IPS-20b (cell line): ENCODE measurements at regions not wholly inside any gene's neighbourhood (a gene's known extent, or its start where the extent isn't known, plus 50 kb on each side); places are given as distances from the start of the nearest gene placed in this dataset.

Experiments
- H3K27ac ChIP-seq: one replicate; pipeline ENCODE4 v1.5.1; 2013; ENCODE audit warnings: low read length
- H3K27me3 ChIP-seq: 2 replicates; pipeline ENCODE4 v1.6.1; 2013; ENCODE audit warnings: mild to moderate bottlenecking, low read length, inconsistent platforms; ENCODE audit not compliant: insufficient read depth
- H3K36me3 ChIP-seq: 2 replicates; pipeline ENCODE4 v1.6.1; 2013; ENCODE audit warnings: low read depth, mild to moderate bottlenecking, inconsistent platforms, low read length, moderate library complexity; ENCODE audit not compliant: insufficient read depth
- H3K4me1 ChIP-seq: 2 replicates; pipeline ENCODE4 v1.6.1; 2013; ENCODE audit warnings: mild to moderate bottlenecking, control low read depth, inconsistent platforms, low read length, moderate library complexity; ENCODE audit not compliant: insufficient read depth
- H3K4me3 ChIP-seq: 2 replicates; pipeline ENCODE4 v1.5.1; 2013; ENCODE audit warnings: mild to moderate bottlenecking, low read length, inconsistent platforms
- H3K9ac ChIP-seq: 2 replicates; pipeline ENCODE4 v1.6.1; 2013; ENCODE audit warnings: low read depth, mild to moderate bottlenecking, inconsistent platforms, low read length, moderate library complexity
- H3K9me3 ChIP-seq: 2 replicates; pipeline ENCODE4 v1.6.1; 2013; ENCODE audit warnings: mild to moderate bottlenecking, low read depth, low read length, inconsistent platforms; ENCODE audit not compliant: insufficient read depth

DNA sequence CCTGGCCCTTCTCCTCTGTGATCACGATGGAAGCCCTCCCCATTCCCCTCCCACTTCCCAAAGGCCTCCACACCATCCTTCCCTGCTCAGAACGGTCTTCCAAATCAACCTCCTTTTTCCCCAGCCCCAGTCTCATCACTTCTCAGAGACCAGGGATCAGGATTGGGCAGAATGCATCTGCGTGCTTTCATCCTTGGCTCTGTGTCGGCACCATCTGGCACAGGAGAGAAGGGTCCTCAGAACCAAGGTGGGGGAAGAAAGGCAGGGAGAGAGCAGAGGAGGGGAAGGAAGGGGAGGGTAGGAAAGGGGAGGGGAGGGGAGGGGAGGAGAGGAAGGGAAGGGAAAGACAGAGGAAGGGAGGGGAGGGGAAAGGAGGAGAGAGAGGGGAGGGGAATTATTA lies 52.4 kb upstream of the FICD start:
- Histone ChIP-seq H3K27me3 (no peaks in the 10 kb centered on the region), H3K4me3 (no peak overlapping the region), H3K9ac (no peak overlapping the region), H3K9me3 (no peaks in the 10 kb centered on the region), H3K4me1 (no peaks in the 10 kb centered on the region; the same call in 1 of the 2 replicates), H3K27ac (no peak overlapping the region), H3K36me3 (no peaks in the 10 kb centered on the region)

DNA sequence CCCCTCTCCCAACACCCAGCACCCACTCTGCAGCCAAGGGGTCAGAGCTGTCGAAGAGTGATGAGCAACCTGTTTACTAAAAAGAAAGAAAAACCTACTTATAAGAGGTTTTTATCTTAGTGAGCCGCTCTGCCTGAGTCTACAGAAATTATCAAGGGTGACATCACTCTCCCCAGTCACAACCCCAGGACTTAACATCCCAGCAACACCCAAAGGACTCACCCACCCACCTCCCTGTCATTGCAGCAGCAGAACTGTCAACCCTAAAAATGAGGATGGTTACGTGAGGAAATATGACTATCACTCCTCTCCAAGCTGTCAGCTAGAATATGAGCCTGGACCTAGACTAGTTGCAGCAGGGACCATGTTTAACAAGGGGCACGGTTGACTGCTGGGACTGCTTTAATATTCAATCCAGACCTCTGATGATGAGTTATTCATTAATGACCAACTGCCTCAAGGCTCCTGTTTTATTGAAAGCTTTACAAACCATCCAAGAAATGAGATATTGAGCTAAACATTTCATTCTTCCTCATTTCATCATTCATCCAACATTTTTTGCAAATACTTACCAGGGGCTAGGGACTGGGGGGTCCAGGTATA lies 53.9 kb upstream of the FICD start:
- H3K27ac ChIP-seq, result no peak overlapping the region
- no peaks in the 10 kb centered on the region for H3K9me3 ChIP-seq
- no peaks in the 10 kb centered on the region for H3K27me3 ChIP-seq
- H3K4me1 ChIP-seq, result no peaks in the 10 kb centered on the region; the same call in 1 of the 2 replicates
- H3K9ac ChIP-seq, result no peak overlapping the region
- no peak overlapping the region for H3K4me3 ChIP-seq
- H3K36me3 ChIP-seq, result no peaks in the 10 kb centered on the region

DNA sequence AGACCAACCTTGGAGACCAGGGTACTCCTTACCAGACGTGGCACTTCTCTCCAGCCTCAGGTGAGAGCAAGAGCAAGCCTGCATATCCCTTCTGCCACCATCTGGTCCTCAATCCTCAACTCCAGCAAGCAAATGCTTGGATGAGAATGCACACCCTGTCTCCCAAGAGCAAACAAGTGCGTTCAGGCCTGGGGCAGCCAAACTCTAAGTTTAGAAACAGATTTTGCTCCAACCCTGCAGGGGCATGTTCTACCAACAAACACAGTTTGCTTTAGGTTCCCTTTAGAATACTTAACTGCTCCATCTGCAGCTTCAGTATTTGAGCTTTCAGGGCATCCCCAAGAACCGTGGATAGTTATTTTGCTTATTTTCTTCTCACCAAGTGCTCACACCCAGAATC lies 55.9 kb upstream of the FICD start:
- no peak overlapping the region for H3K27ac ChIP-seq
- no peaks in the 10 kb centered on the region for H3K36me3 ChIP-seq
- no peaks in the 10 kb centered on the region for H3K9me3 ChIP-seq
- H3K4me3 ChIP-seq, result no peak overlapping the region
- no peak overlapping the region for H3K9ac ChIP-seq
- no peaks in the 10 kb centered on the region; the same call in 1 of the 2 replicates for H3K4me1 ChIP-seq
- no peaks in the 10 kb centered on the region for H3K27me3 ChIP-seq

- Histone ChIP-seq H3K36me3 (no peaks in the 10 kb centered on the region), H3K4me3 (no peak overlapping the region), H3K4me1 (no peaks in the 10 kb centered on the region; the same call in 1 of the 2 replicates), H3K27ac (no peak overlapping the region), H3K27me3 (no peaks in the 10 kb centered on the region), H3K9ac (no peak overlapping the region), H3K9me3 (no peaks in the 10 kb centered on the region)
Measured at GRCh38 chr12:108457734-108458361, 57.2 kb upstream of the FICD start.

- H3K27me3 ChIP-seq, result no peaks in the 10 kb centered on the region
- H3K27ac ChIP-seq, result no peak overlapping the region
- H3K9me3 ChIP-seq, result no peaks in the 10 kb centered on the region
Measured at GRCh38 chr12:108457006-108457733, 57.9 kb upstream of the FICD start.

DNA sequence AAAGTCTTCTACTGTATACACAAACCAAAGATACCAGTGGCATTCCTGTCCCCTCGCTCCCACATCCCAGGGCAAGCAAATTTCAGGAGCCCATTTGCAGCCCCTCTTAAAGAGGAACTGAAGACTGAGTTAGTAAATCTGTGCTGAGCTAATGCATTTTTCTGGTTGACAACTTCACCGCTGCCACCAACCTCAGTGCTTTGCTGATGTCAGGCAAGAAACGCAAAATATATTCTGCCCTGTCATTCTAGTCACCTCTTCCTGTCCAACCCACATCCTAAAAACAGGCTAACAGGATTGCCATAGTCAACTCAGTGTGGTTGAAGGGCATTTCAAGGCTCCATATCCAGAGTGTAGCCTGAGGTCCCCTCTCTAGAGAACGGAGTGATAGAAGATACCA lies 59.4 kb upstream of the FICD start:
- Histone ChIP-seq H3K36me3 (no peaks in the 10 kb centered on the region), H3K9ac (no peak overlapping the region), H3K27ac (no peak overlapping the region), H3K4me1 (no peaks in the 10 kb centered on the region; the same call in 1 of the 2 replicates), H3K27me3 (no peaks in the 10 kb centered on the region), H3K4me3 (no peak overlapping the region), H3K9me3 (no peaks in the 10 kb centered on the region)

More at GRCh38 chr12:108457006-108457733, 57.9 kb upstream of the FICD start:
- Histone ChIP-seq H3K36me3 (no peaks in the 10 kb centered on the region), H3K4me1 (no peaks in the 10 kb centered on the region; the same call in 1 of the 2 replicates), H3K9ac (no peak overlapping the region), H3K4me3 (no peak overlapping the region)

DNA sequence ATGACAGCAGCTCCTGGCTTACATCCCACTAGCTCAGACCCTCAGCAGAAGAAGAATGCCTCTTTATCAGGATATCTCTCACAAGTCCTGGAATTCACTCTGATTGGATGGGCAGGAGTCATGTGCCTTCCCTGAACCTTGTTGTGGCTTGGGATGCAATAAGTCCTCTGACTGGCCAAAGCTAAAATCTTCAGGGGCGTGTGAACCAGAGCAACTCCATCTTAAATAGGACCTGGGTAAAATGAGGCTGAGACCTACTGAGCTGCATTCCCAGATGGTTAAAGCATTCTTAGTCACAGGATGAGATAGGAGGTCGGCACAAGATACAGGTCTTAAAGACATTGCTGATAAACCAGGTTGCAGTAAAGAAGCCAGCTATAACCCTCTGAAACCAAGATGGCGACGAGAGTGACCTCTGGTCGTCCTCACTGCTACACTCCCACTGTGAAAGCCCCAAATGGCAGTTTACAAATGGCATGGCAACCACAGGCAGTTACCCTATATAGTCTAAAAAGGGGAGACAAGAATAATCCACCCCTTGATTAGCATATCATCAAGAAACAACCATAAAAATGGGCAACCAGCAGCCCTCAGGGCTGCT lies 60.4 kb upstream of the FICD start:
- Histone ChIP-seq H3K4me1 (no peaks in the 10 kb centered on the region; the same call in 1 of the 2 replicates), H3K4me3 (no peak overlapping the region), H3K27ac (no peak overlapping the region), H3K27me3 (no peaks in the 10 kb centered on the region), H3K36me3 (no peaks in the 10 kb centered on the region), H3K9me3 (no peaks in the 10 kb centered on the region), H3K9ac (no peak overlapping the region)

- H3K9me3 ChIP-seq, result no peaks in the 10 kb centered on the region
- no peak overlapping the region for H3K27ac ChIP-seq
- no peaks in the 10 kb centered on the region for H3K36me3 ChIP-seq
- no peak overlapping the region for H3K9ac ChIP-seq
- H3K27me3 ChIP-seq, result no peaks in the 10 kb centered on the region
- no peak overlapping the region for H3K4me3 ChIP-seq
- H3K4me1 ChIP-seq, result peaks cover 11% of the 10 kb centered on the region
Measured at GRCh38 chr12:108449478-108449877, 65.6 kb upstream of the FICD start.

GRCh38 chr12:108448246-108448645 lies 66.8 kb upstream of the FICD start:
- Histone ChIP-seq H3K27ac (no peak overlapping the region), H3K27me3 (no peaks in the 10 kb centered on the region), H3K9me3 (no peaks in the 10 kb centered on the region), H3K9ac (no peak overlapping the region), H3K4me3 (no peak overlapping the region), H3K36me3 (no peaks in the 10 kb centered on the region), H3K4me1 (peaks cover 18% of the 10 kb centered on the region)

DNA sequence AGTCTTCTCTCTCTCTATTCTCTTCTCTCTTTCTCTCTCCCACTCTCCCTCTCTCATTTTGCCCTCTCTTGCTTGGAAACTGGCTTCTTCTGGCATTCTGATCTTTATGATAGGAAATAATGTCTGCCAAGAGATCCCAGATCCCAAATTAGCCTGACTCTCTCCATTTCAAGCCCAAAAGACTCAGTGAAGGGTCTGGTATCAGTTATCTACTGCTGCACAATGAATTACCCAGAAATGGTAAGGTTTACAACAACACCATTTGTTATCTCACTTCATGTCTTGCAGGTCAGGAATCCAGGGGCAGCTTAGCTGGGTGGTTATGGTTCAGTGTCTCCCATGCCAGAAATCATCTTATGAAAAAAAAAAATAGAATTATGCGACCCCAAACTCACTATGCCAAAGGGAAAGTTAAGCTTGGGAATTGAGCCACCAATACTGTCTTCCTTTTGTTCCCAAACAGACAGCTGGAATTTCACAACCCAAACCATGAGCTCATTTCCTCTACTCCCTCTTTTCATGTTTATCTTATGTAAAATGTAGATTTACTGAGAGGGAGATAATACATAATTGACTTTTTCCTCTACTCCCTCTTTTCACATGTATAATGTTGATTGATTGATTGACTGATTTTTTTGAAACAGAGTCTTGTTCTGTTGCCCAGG lies 67.8 kb upstream of the FICD start:
- Histone ChIP-seq H3K9me3 (no peaks in the 10 kb centered on the region), H3K4me1 (peaks cover 28% of the 10 kb centered on the region), H3K27ac (no peak overlapping the region), H3K9ac (no peak overlapping the region), H3K4me3 (no peak overlapping the region), H3K36me3 (no peaks in the 10 kb centered on the region), H3K27me3 (no peaks in the 10 kb centered on the region)

DNA sequence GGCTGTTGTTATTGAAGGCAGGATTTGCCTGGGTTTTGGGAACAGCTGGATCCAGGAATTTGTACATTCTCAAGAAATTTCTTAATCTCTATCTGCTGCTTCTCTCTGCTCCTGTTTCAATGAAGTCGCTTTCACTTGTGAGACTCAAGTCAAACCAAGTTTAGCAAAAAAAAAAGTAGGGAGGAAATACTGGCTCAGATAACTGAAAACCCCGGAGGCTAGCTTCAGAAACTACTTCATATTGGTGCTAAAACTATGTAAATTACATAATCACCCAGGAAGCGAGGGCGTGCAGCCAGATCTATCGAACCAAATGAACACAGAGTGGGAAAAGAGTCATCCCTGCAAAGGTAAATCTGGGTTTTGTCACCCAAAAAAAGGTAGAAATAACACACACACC lies 68.3 kb upstream of the FICD start:
- no peaks in the 10 kb centered on the region for H3K36me3 ChIP-seq
- H3K9me3 ChIP-seq, result no peaks in the 10 kb centered on the region
- no peak overlapping the region for H3K27ac ChIP-seq
- no peak overlapping the region for H3K4me3 ChIP-seq
- no peaks in the 10 kb centered on the region for H3K27me3 ChIP-seq
- peaks cover 31% of the 10 kb centered on the region for H3K4me1 ChIP-seq
- no peak overlapping the region for H3K9ac ChIP-seq
